ENCODE measurements at regions not wholly inside any gene's neighbourhood (a gene's known extent, or its start where the extent isn't known, plus 50 kb on each side); places are given as distances from the start of the nearest gene placed in this dataset.

DNA sequence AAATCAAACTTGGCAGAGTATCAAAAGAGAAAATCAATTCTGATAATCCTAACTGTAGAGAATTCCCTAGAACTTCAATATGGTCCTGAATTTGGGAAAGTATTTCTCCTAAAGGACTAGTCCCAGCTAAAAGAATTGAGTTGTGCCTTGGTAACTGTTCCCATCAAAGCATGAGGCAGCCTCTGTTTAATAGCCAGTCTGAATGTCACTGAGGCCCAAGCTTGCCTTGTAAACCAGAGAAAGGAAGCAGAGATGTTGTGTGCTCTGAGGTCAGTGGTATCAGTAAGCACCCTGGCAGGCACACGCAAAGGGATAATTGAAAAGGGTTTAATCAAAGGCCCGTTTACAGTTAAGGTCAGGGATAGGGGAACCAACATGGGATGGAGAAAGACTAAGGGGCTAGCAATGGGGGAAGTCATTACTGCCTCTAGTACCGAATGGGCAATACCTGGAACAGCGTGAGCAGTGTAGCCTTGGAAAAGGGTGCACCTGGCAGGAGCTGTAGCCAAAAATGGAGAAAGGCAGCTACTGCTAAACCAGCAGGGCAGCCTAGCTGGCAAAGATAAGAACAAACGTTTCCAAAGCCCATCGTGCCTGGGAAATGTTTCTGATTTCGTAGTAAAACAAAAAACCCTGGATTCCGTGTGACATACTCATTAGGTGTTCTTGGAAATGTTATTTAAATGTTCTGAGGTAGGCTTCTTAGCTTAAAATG is 635.5 kb downstream of the PLPP3 start:
- Histone ChIP-seq H3K9me3 (ENCODE audit: insufficient read depth in 2 of 2, low read depth in 1 of 2, low read length in 1 of 2) (no peaks in the 10 kb centered on the region), H4K91ac (replicated peaks; ENCODE audit: insufficient read length, low read length) (no peak overlapping the region), H3K14ac (ENCODE audit: insufficient read length) (no peak overlapping the region), H3K4me1 (replicated peaks in 1 of 4; ENCODE audit: control insufficient read depth in 3 of 4, insufficient read depth in 4 of 4, low read length in 3 of 4) (no peaks in the 10 kb centered on the region), H3K4ac (replicated peaks; ENCODE audit: insufficient read length, low read depth, low read length) (no peak overlapping the region), H3K4me2 (ENCODE audit: insufficient read depth in 1 of 2, low read depth in 2 of 2, low read length in 2 of 2) (no peak overlapping the region), H2BK20ac (ENCODE audit: low read length) (no peak overlapping the region), H4K8ac (ENCODE audit: extremely low read depth, insufficient read depth, low read length) (no peak overlapping the region), H3K27me3 (replicated peaks in 1 of 4; ENCODE audit: control insufficient read depth in 3 of 4, extremely low read depth in 1 of 4, insufficient read depth in 3 of 4, low read length in 3 of 4) (no peaks in the 10 kb centered on the region), H3K18ac (ENCODE audit: extremely low read depth, low read length) (no peak overlapping the region), H2BK5ac (ENCODE audit: low read depth, low read length) (no peak overlapping the region), H2AK5ac (ENCODE audit: low read depth, low read length) (no peak overlapping the region), H2BK120ac (replicated peaks; ENCODE audit: low read depth, low read length) (no peak overlapping the region), H4K20me1 (replicated peaks in 1 of 2; ENCODE audit: control insufficient read depth in 1 of 2, insufficient read depth in 2 of 2, low read length in 2 of 2) (no peaks in the 10 kb centered on the region), H3K27ac (ENCODE audit: low read depth, low read length) (no peak overlapping the region), H3K4me3 (ENCODE audit: extremely low read depth in 1 of 4, insufficient read depth in 2 of 4, low read depth in 3 of 4, low read length in 4 of 4) (no peak overlapping the region), H3K36me3 (ENCODE audit: control insufficient read depth in 2 of 4, insufficient read depth in 4 of 4, low read length in 3 of 4) (no peaks in the 10 kb centered on the region), H2BK15ac (ENCODE audit: low read length) (no peak overlapping the region), H4K5ac (ENCODE audit: insufficient read length, low read depth, low read length) (no peak overlapping the region), H2BK12ac (ENCODE audit: low read depth, low read length) (no peak overlapping the region), H3K23me2 (ENCODE audit: low read depth, low read length) (no peaks in the 10 kb centered on the region), H3K79me1 (ENCODE audit: low read depth, low read length) (no peaks in the 10 kb centered on the region), H2AFZ (ENCODE audit: low read length) (peak overlapping the region; percentile 46; the same call in 1 of the 2 replicates), H3K56ac (replicated peaks; ENCODE audit: insufficient read length, low read depth, low read length) (no peak overlapping the region), H3K23ac (ENCODE audit: insufficient read length) (no peak overlapping the region), H3K79me2 (ENCODE audit: control insufficient read depth in 1 of 2, insufficient read depth in 2 of 2, low read length in 2 of 2) (no peaks in the 10 kb centered on the region), H3K9ac (replicated peaks in 1 of 4; ENCODE audit: extremely low read depth in 1 of 4, low read depth in 3 of 4, low read length in 3 of 4) (no peak overlapping the region)
- ChIA-PET POLR2A (ENCODE audit: partially characterized antibody) (no interaction called here), CTCF (ENCODE audit: partially characterized antibody) (interaction anchor here (0.6 kb wide), 1 partner anchor 94 kb away, joined by 4 read pairs; no protein-coding TSS in a partner anchor)
- FAIRE-seq (no peak), DNase-seq (ENCODE audit: low read depth in 1 of 2, low spot score in 2 of 2) (no peak)
- WGBS, 2 experiments (ENCODE audit: extremely low coverage in 1 of 2, insufficient coverage in 1 of 2, insufficient read length in 1 of 2, insufficient replicate concordance in 2 of 2, low coverage in 1 of 2, low lambda C conversion rate in 2 of 2, missing lambda C conversion rate in 1 of 2): 65% methylated on average over 8 of the region's 8 CpGs; no CpG with 5 or more reads in 1 of the 2 experiments
- no peak for TF ChIP-seq RBBP5 (IDR thresholded peaks at IDR 0.05; ENCODE audit: borderline replicate concordance, low read depth, low read length)
- TF ChIP-seq SIN3A (conservative IDR thresholded peaks at IDR 0.05 in 1 of 2, IDR thresholded peaks at IDR 0.05 in 1 of 2; ENCODE audit: low read depth in 1 of 2, low read length in 2 of 2): no peak
- no peak for TF ChIP-seq POU5F1 (IDR thresholded peaks at IDR 0.05; ENCODE audit: low read depth, low read length)
- TF ChIP-seq RXRA (IDR thresholded peaks at IDR 0.05; ENCODE audit: insufficient read depth, low read depth, low read length): no peak
- no peak for TF ChIP-seq SIX5 (IDR thresholded peaks at IDR 0.05; ENCODE audit: low read depth, low read length)
- TF ChIP-seq, protein P1, sequence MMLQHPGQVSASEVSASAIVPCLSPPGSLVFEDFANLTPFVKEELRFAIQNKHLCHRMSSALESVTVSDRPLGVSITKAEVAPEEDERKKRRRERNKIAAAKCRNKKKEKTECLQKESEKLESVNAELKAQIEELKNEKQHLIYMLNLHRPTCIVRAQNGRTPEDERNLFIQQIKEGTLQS (IDR thresholded peaks at IDR 0.05; ENCODE audit: insufficient read depth, low read depth, low read length): no peak
